ENCODE measurements at regions not wholly inside any gene's neighbourhood (a gene's known extent, or its start where the extent isn't known, plus 50 kb on each side); places are given as distances from the start of the nearest gene placed in this dataset.

- TF ChIP-seq EZH2 (IDR thresholded peaks at IDR 0.05) (no peak), POLR2AphosphoS5 (IDR thresholded peaks at IDR 0.05; ENCODE audit: borderline replicate concordance, low read depth, low read length) (no peak), FOXP2 (optimal IDR thresholded peaks at IDR 0.05; ENCODE audit: control extremely low read depth, extremely low read length, insufficient read depth) (no peak)
These were observed 128.8 kb downstream of the NDUFA12 start for GRCh38 chr12:94874518-94875302.

Data from SK-N-MC (cell line).